ENCODE measurements at regions not wholly inside any gene's neighbourhood (a gene's known extent, or its start where the extent isn't known, plus 50 kb on each side); places are given as distances from the start of the nearest gene placed in this dataset.

DNA sequence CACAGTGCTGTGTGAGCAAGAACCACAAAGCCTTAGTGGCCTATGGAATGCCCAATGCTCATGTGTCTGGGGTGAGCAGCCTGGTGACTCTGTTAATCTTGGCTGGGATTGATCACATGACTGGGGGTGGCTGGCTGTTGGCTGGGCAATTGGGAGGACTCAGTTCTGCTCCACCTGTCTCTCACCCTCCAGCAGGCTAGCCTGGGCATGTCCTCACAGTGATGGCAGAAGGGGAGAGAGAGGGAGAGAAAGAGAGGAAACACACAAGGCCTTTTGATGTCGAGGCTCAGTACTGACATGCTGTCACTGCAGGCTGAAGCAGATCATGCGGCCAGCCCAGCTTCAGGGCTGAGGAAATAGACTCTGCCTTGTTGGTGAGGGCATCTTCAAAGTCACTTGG, 136.8 kb downstream of the TBX5 start:
- no peak overlapping the region for H3K4me3 ChIP-seq
- no peak for TF ChIP-seq CTCF (IDR thresholded peaks at IDR 0.05; ENCODE audit: low read depth, low read length)
- H3K36me3 ChIP-seq = no peaks in the 10 kb centered on the region
- no peaks in the 10 kb centered on the region for H3K9me3 ChIP-seq (ENCODE audit: low read depth)
- H3K27ac ChIP-seq = no peak overlapping the region
- peaks cover 15% of the 10 kb centered on the region for H3K4me1 ChIP-seq (ENCODE audit: low read depth)
- DNase-seq (ENCODE audit: low read depth in 1 of 2, low spot score in 1 of 2) = no peak
- H3K27me3 ChIP-seq = no peaks in the 10 kb centered on the region

DNA sequence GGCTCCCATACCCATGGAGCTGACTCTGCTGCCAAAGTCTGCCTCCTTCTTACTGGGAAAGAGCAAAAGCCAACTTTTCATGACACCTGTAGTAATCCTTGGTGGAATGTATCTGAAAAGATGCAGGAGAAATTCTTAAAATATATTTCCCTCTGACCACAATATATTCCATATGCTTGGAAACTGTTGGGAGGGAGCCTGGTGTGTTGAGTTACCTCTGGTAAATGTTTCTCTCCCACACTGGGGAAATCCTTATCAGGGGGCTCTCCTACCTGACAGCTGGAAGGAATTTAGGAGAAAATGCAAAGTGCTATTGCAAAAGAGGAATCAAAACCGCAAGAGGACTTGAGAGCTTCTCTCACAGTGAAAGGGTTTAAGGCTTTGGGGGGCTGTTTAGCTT, 139.4 kb downstream of the TBX5 start:
- Histone ChIP-seq H3K36me3 (no peaks in the 10 kb centered on the region), H3K27me3 (no peaks in the 10 kb centered on the region), H3K27ac (no peak overlapping the region), H3K9me3 (ENCODE audit: low read depth) (no peaks in the 10 kb centered on the region), H3K4me3 (no peak overlapping the region), H3K4me1 (ENCODE audit: low read depth) (peaks cover 9% of the 10 kb centered on the region)
- TF ChIP-seq CTCF (IDR thresholded peaks at IDR 0.05; ENCODE audit: low read depth, low read length) = no peak
- DNase-seq (ENCODE audit: low read depth in 1 of 2, low spot score in 1 of 2) = no peak

DNA sequence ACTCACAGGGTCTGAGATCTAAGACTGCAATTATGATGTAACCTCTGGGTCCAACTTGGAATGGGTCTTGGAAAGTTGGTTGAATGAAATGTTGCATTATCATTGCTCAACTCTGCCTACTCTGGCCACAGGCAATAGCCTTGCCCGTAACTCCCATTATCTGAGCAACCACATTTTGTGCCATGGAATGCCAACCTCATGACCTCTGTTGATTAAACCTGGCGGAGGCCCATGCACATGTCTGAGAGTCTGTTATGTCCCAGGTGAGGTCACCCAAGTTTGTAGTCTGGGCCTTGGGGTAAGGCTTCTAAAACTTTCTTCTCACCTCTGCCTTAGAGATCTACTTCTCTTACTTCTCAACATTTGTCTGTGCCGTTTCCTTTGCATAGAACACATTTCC, 140.9 kb downstream of the TBX5 start:
- no peaks in the 10 kb centered on the region for H3K9me3 ChIP-seq (ENCODE audit: low read depth)
- H3K27ac ChIP-seq = no peak overlapping the region
- peak in 1 of 2 donors; percentile 28 for DNase-seq (ENCODE audit: low read depth in 1 of 2, low spot score in 1 of 2)
- no peaks in the 10 kb centered on the region for H3K36me3 ChIP-seq
- H3K27me3 ChIP-seq = no peaks in the 10 kb centered on the region
- no peak for TF ChIP-seq CTCF (IDR thresholded peaks at IDR 0.05; ENCODE audit: low read depth, low read length)
- no peak overlapping the region for H3K4me3 ChIP-seq
- peaks cover 9% of the 10 kb centered on the region for H3K4me1 ChIP-seq (ENCODE audit: low read depth)

DNA sequence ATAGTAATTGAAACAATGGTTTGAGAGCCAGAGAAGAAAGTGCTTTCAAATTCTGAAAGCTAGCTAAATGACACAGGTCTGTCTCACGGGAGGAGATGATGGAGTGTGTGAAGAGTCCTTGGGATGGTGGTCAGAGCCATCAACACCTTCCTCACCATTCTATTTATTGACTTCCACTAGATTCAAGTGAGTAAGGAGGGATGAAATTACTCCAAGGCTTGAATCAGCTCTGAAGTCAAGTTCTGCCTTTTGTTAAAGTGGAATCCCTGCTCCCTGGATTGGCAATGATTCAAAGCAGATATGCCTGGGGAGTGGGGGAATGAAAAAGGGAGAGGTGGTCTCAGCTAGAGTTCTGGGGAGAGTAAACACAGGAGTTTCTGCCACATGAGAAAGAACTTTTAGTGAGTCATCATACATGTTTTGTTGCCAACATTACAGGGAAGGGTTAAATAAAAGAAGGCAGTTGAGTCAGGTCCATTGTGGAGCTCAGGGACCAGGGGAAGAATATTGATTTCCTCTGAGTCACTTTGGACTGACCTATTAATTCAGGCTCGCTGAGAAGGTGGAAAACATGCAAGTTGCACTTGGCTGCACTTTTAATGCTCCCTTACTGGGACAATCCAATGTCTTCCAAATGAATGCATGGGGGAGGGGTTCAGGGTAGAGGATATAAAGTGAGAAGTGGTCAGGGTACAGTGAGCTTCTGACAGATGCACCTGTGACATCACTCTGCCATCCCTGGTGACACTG, 142.7 kb downstream of the TBX5 start:
- Histone ChIP-seq H3K27ac (no peak overlapping the region), H3K9me3 (ENCODE audit: low read depth) (no peaks in the 10 kb centered on the region), H3K27me3 (no peaks in the 10 kb centered on the region), H3K4me1 (ENCODE audit: low read depth) (peaks cover 9% of the 10 kb centered on the region), H3K4me3 (no peak overlapping the region), H3K36me3 (no peaks in the 10 kb centered on the region)
- no peak for DNase-seq (ENCODE audit: low read depth in 1 of 2, low spot score in 1 of 2)
- no peak for TF ChIP-seq CTCF (IDR thresholded peaks at IDR 0.05; ENCODE audit: low read depth, low read length)

- Histone ChIP-seq H3K27ac (no peak overlapping the region), H3K27me3 (no peaks in the 10 kb centered on the region), H3K4me3 (no peak overlapping the region), H3K9me3 (ENCODE audit: low read depth) (no peaks in the 10 kb centered on the region), H3K36me3 (no peaks in the 10 kb centered on the region), H3K4me1 (ENCODE audit: low read depth) (no peaks in the 10 kb centered on the region)
- no peak for DNase-seq (ENCODE audit: low read depth in 1 of 2, low spot score in 1 of 2)
- TF ChIP-seq CTCF (IDR thresholded peaks at IDR 0.05; ENCODE audit: low read depth, low read length) = no peak
Observed at GRCh38 chr12:114257687-114258086, 148.3 kb downstream of the TBX5 start.
